ENCODE measurements at regions not wholly inside any gene's neighbourhood (a gene's known extent, or its start where the extent isn't known, plus 50 kb on each side); places are given as distances from the start of the nearest gene placed in this dataset.

GRCh38 chr9:87157366-87158031, 210.2 kb upstream of the GAS1 start:
- no peak overlapping the region for H2AFZ ChIP-seq (ENCODE audit: low read length)
- no peak overlapping the region for H2BK20ac ChIP-seq (ENCODE audit: low read length)
- CTCF ChIA-PET (ENCODE audit: partially characterized antibody) = interaction anchor here (0.8 kb wide), 1 partner anchor 14 kb away, joined by 3 read pairs; no protein-coding TSS in a partner anchor
- H3K23ac ChIP-seq (ENCODE audit: insufficient read length) = no peak overlapping the region
- no peaks in the 10 kb centered on the region for H3K79me2 ChIP-seq (ENCODE audit: control insufficient read depth in 1 of 2, insufficient read depth in 2 of 2, low read length in 2 of 2)
- no peaks in the 10 kb centered on the region; the same call in 1 of the 2 replicates for H3K23me2 ChIP-seq (ENCODE audit: low read depth, low read length)
- POLR2A ChIA-PET (ENCODE audit: partially characterized antibody) = no interaction called here
- no peak overlapping the region for H3K27ac ChIP-seq (ENCODE audit: low read depth, low read length)
- no peak overlapping the region for H3K4me2 ChIP-seq (ENCODE audit: insufficient read depth in 1 of 2, low read depth in 2 of 2, low read length in 2 of 2)
- no peaks in the 10 kb centered on the region for H3K79me1 ChIP-seq (ENCODE audit: low read depth, low read length)
- no peak overlapping the region for H3K9ac ChIP-seq (replicated peaks in 1 of 4; ENCODE audit: extremely low read depth in 1 of 4, low read depth in 3 of 4, low read length in 3 of 4)
- H2BK120ac ChIP-seq (replicated peaks; ENCODE audit: low read depth, low read length) = no peak overlapping the region
- H3K14ac ChIP-seq (ENCODE audit: insufficient read length) = no peak overlapping the region
- no peak overlapping the region for H2BK5ac ChIP-seq (ENCODE audit: low read depth, low read length)
- no peak overlapping the region for H3K4me3 ChIP-seq (ENCODE audit: extremely low read depth in 1 of 4, insufficient read depth in 2 of 4, low read depth in 3 of 4, low read length in 4 of 4)
- no peaks in the 10 kb centered on the region for H3K27me3 ChIP-seq (replicated peaks in 1 of 4; ENCODE audit: control insufficient read depth in 3 of 4, extremely low read depth in 1 of 4, insufficient read depth in 3 of 4, low read length in 3 of 4)
- no peak overlapping the region for H2BK12ac ChIP-seq (ENCODE audit: low read depth, low read length)
- no peaks in the 10 kb centered on the region for H3K9me3 ChIP-seq (ENCODE audit: insufficient read depth in 2 of 2, low read depth in 1 of 2, low read length in 1 of 2)
- H2BK15ac ChIP-seq (ENCODE audit: low read length) = no peak overlapping the region
- H4K5ac ChIP-seq (ENCODE audit: insufficient read length, low read depth, low read length) = no peak overlapping the region
- H3K18ac ChIP-seq (ENCODE audit: extremely low read depth, low read length) = no peak overlapping the region
- H2AK5ac ChIP-seq (ENCODE audit: low read depth, low read length) = no peak overlapping the region
- H3K56ac ChIP-seq (replicated peaks; ENCODE audit: insufficient read length, low read depth, low read length) = no peak overlapping the region
- no peaks in the 10 kb centered on the region for H4K20me1 ChIP-seq (replicated peaks in 1 of 2; ENCODE audit: control insufficient read depth in 1 of 2, insufficient read depth in 2 of 2, low read length in 2 of 2)
- no peaks in the 10 kb centered on the region for H3K4me1 ChIP-seq (replicated peaks in 1 of 4; ENCODE audit: control insufficient read depth in 3 of 4, insufficient read depth in 4 of 4, low read length in 3 of 4)
- WGBS, 2 experiments (ENCODE audit: extremely low coverage in 1 of 2, insufficient coverage in 1 of 2, insufficient read length in 1 of 2, insufficient replicate concordance in 2 of 2, low coverage in 1 of 2, low lambda C conversion rate in 2 of 2, missing lambda C conversion rate in 1 of 2) = 79% methylated on average over 10 of the region's 10 CpGs; no CpG with 5 or more reads in 1 of the 2 experiments
- FAIRE-seq (no peak), DNase-seq (ENCODE audit: low read depth in 1 of 2, low spot score in 2 of 2) (no peak)
- no peaks in the 10 kb centered on the region for H3K36me3 ChIP-seq (ENCODE audit: control insufficient read depth in 2 of 4, insufficient read depth in 4 of 4, low read length in 3 of 4)
- H3K4ac ChIP-seq (replicated peaks; ENCODE audit: insufficient read length, low read depth, low read length) = no peak overlapping the region
- no peak overlapping the region for H4K8ac ChIP-seq (ENCODE audit: extremely low read depth, insufficient read depth, low read length)
- no peak overlapping the region for H4K91ac ChIP-seq (replicated peaks; ENCODE audit: insufficient read length, low read length)
- no peak for TF ChIP-seq POLR2A (IDR thresholded peaks at IDR 0.05; ENCODE audit: control extremely low read depth in 1 of 2, low read depth in 2 of 2, low read length in 2 of 2)
- TF ChIP-seq EP300 (IDR thresholded peaks at IDR 0.05; ENCODE audit: borderline replicate concordance in 1 of 2, low read depth in 2 of 2, low read length in 2 of 2) = no peak
- TF ChIP-seq CBX8 (IDR thresholded peaks at IDR 0.05; ENCODE audit: borderline replicate concordance, low read depth, low read length) = no peak
- TF ChIP-seq HDAC6 (IDR thresholded peaks at IDR 0.05; ENCODE audit: low read depth, low read length) = no peak
- no peak for TF ChIP-seq TCF12 (IDR thresholded peaks at IDR 0.05; ENCODE audit: low read depth, low read length)
- TF ChIP-seq SIRT6 (IDR thresholded peaks at IDR 0.05; ENCODE audit: low read length) = no peak
- TF ChIP-seq RBBP5 (IDR thresholded peaks at IDR 0.05; ENCODE audit: borderline replicate concordance, low read depth, low read length) = no peak
- TF ChIP-seq CTBP2 (IDR thresholded peaks at IDR 0.05; ENCODE audit: borderline replicate concordance, insufficient read depth, insufficient read length, low read length) = no peak
- no peak for TF ChIP-seq CTCF (IDR thresholded peaks at IDR 0.05; ENCODE audit: control extremely low read depth in 1 of 3, insufficient read depth in 1 of 3, low read depth in 1 of 3, low read length in 3 of 3)
- TF ChIP-seq POU5F1 (IDR thresholded peaks at IDR 0.05; ENCODE audit: low read depth, low read length) = no peak
- TF ChIP-seq TBP (IDR thresholded peaks at IDR 0.05; ENCODE audit: low read depth, low read length) = no peak
